OCI-LY7 (cell line): ENCODE measurements at regions not wholly inside any gene's neighbourhood (a gene's known extent, or its start where the extent isn't known, plus 50 kb on each side); places are given as distances from the start of the nearest gene placed in this dataset.

Source experiments
- BruUV-seq: library from RNA; stranded (reverse); fragments of 400-500 nt; replicated peaks from 2 replicates; lab custom pipeline; 2021; lab: Mats Ljungman, UMichigan
- CTCF ChIA-PET: fragments of 300-600 bp; sonication (Branson Sonifier 250); formaldehyde crosslinking; loops from one replicate; lab custom pipeline; 2022; ENCODE audit warnings: antibody characterized with exemption; ENCODE audit not compliant: unreplicated experiment; lab: Charles Lee
- POLR2A ChIA-PET: fragments of 300-600 bp; sonication (Branson Sonifier 250); formaldehyde crosslinking; loops from one replicate; lab custom pipeline; 2022; ENCODE audit warnings: antibody characterized with exemption; lab: Charles Lee
- DNase-seq: peaks from one replicate; pipeline ENCODE4 v3.0.0-alpha.2; 2015; ENCODE audit warnings: low spot score
- H2AFZ ChIP-seq: fragments of 200-600 bp; sonication (generic), shearing (Covaris generic); 2 replicates; pipeline ENCODE4 v1.6.1; 2014; ENCODE audit warnings: mild to moderate bottlenecking, antibody characterized with exemption, low read length, moderate library complexity
- H3K27ac ChIP-seq: fragments of 200-600 bp; sonication (generic); 2 replicates; pipeline ENCODE4 v1.5.1; 2014; ENCODE audit warnings: mixed run types, low read depth, mild to moderate bottlenecking, moderate library complexity, low read length, inconsistent platforms; ENCODE audit not compliant: poor library complexity, severe bottlenecking
- H3K36me3 ChIP-seq: fragments of 200-600 bp; sonication (generic); 2 replicates; pipeline ENCODE4 v1.6.1; 2014; ENCODE audit warnings: mild to moderate bottlenecking, antibody characterized with exemption, low read length, moderate library complexity, mixed read lengths; ENCODE audit not compliant: insufficient read depth
- H3K4me1 ChIP-seq: fragments of 200-600 bp; sonication (generic); 2 replicates; pipeline ENCODE4 v1.5.1; 2014; ENCODE audit warnings: mild to moderate bottlenecking, low read length; ENCODE audit not compliant: insufficient read depth, poor library complexity, severe bottlenecking
- H3K4me2 ChIP-seq: fragments of 200-600 bp; sonication (generic); 2 replicates; pipeline ENCODE4 v1.6.1; 2014; ENCODE audit warnings: mild to moderate bottlenecking, low read length
- H3K4me3 ChIP-seq: fragments of 200-600 bp; sonication (generic); 2 replicates; pipeline ENCODE4 v1.5.1; 2014; ENCODE audit warnings: mild to moderate bottlenecking, low read depth, low read length; ENCODE audit not compliant: poor library complexity, severe bottlenecking
- H3K79me2 ChIP-seq: fragments of 200-600 bp; sonication (generic); 2 replicates; pipeline ENCODE4 v1.6.1; 2016; ENCODE audit warnings: low read depth, mild to moderate bottlenecking, low read length, moderate library complexity, mixed read lengths; ENCODE audit not compliant: insufficient read depth
- H3K9me2 ChIP-seq: fragments of 200-600 bp; sonication (generic); 2 replicates; pipeline ENCODE4 v1.6.1; 2016; ENCODE audit warnings: mild to moderate bottlenecking, low read length, mixed read lengths; ENCODE audit not compliant: insufficient read depth
- H3K9me3 ChIP-seq: fragments of 200-600 bp; sonication (generic); 2 replicates; pipeline ENCODE4 v1.6.1; 2014; ENCODE audit warnings: mild to moderate bottlenecking, mixed run types, low read length, mixed read lengths
- H4K20me1 ChIP-seq: fragments of 200-600 bp; sonication (generic); 2 replicates; pipeline ENCODE4 v1.6.1; 2014; ENCODE audit warnings: mild to moderate bottlenecking, antibody characterized with exemption, low read length, moderate library complexity, mixed read lengths; ENCODE audit not compliant: insufficient read depth
- CTCF ChIP-seq: fragments of 200-600 bp; sonication (generic); conservative IDR thresholded peaks from 2 replicates; pipeline ENCODE4 v1.5.1; 2014; ENCODE audit warnings: mild to moderate bottlenecking, antibody characterized with exemption, low read length, moderate library complexity, mixed read lengths
- EZH2phosphoT487 ChIP-seq: fragments of 200-600 bp; sonication (generic); IDR thresholded peaks from 2 replicates; pipeline ENCODE4 v1.6.1; 2018; ENCODE audit warnings: low read depth, borderline replicate concordance, mild to moderate bottlenecking, mixed run types, antibody characterized with exemption, low read length, moderate library complexity, mixed read lengths
- intact Hi-C: fragments of 100-400 bp; cut with micrococcal nuclease; formaldehyde crosslinking; loops from one replicate; pipeline ENCODE4 v1.10.0; 2022; ENCODE audit not compliant: unreplicated experiment

GRCh38 chr4:187883836-187884475 lies 111.6 kb upstream of the ZFP42 start:
- TF ChIP-seq EZH2phosphoT487 (no peak), CTCF (no peak)
- Histone ChIP-seq H3K36me3 (no peaks in the 10 kb centered on the region), H4K20me1 (no peaks in the 10 kb centered on the region), H3K4me2 (no peak overlapping the region), H3K4me1 (no peaks in the 10 kb centered on the region), H3K4me3 (no peak overlapping the region), H2AFZ (no peak overlapping the region), H3K27ac (no peak overlapping the region), H3K79me2 (no peaks in the 10 kb centered on the region), H3K9me3 (no peaks in the 10 kb centered on the region), H3K9me2 (no peaks in the 10 kb centered on the region)
- no peak for DNase-seq
- intact Hi-C loops, result no loop called here
- CTCF ChIA-PET, result no interaction called here
- POLR2A ChIA-PET, result no interaction called here
- no TSS peak for BruUV-seq

GRCh38 chr4:187887906-187888305 lies 107.7 kb upstream of the ZFP42 start:
- H3K4me1 ChIP-seq, result no peaks in the 10 kb centered on the region
- H3K9me3 ChIP-seq, result no peaks in the 10 kb centered on the region
- no peak for TF ChIP-seq CTCF
- TF ChIP-seq EZH2phosphoT487, result no peak
- no peak overlapping the region for H3K4me2 ChIP-seq
- no peak overlapping the region for H3K4me3 ChIP-seq
- H3K27ac ChIP-seq, result no peak overlapping the region
- BruUV-seq, result no TSS peak
- intact Hi-C loops, result no loop called here
- no peaks in the 10 kb centered on the region for H3K79me2 ChIP-seq
- DNase-seq, result no peak
- no peaks in the 10 kb centered on the region for H3K9me2 ChIP-seq
- H2AFZ ChIP-seq, result no peak overlapping the region
- no peaks in the 10 kb centered on the region for H3K36me3 ChIP-seq
- POLR2A ChIA-PET, result no interaction called here
- no peaks in the 10 kb centered on the region for H4K20me1 ChIP-seq
- CTCF ChIA-PET, result interaction anchor here (0.6 kb wide), 1 partner anchor 819 kb away, joined by 3 read pairs; no protein-coding TSS in a partner anchor

- intact Hi-C loops, result no loop called here
- H3K4me3 ChIP-seq, result no peak overlapping the region
- H3K27ac ChIP-seq, result no peak overlapping the region
- POLR2A ChIA-PET, result interaction anchor here (0.7 kb wide), 1 partner anchor 1541 kb away, joined by 3 read pairs; no protein-coding TSS in a partner anchor
- no peaks in the 10 kb centered on the region for H3K9me2 ChIP-seq
- TF ChIP-seq EZH2phosphoT487 (no peak), CTCF (no peak)
- H2AFZ ChIP-seq, result no peak overlapping the region
- no peak for DNase-seq
- H3K79me2 ChIP-seq, result no peaks in the 10 kb centered on the region
- H3K4me1 ChIP-seq, result no peaks in the 10 kb centered on the region
- CTCF ChIA-PET, result no interaction called here
- H3K9me3 ChIP-seq, result no peaks in the 10 kb centered on the region
- BruUV-seq, result no TSS peak
- no peak overlapping the region for H3K4me2 ChIP-seq
- no peaks in the 10 kb centered on the region for H4K20me1 ChIP-seq
- H3K36me3 ChIP-seq, result no peaks in the 10 kb centered on the region
These were observed 105.9 kb upstream of the ZFP42 start for GRCh38 chr4:187889651-187890050.
